ENCODE measurements at regions not wholly inside any gene's neighbourhood (a gene's known extent, or its start where the extent isn't known, plus 50 kb on each side); places are given as distances from the start of the nearest gene placed in this dataset.
A peak's percentile ranks its signal among the peaks of the same experiment; 100 is the strongest.

DNA sequence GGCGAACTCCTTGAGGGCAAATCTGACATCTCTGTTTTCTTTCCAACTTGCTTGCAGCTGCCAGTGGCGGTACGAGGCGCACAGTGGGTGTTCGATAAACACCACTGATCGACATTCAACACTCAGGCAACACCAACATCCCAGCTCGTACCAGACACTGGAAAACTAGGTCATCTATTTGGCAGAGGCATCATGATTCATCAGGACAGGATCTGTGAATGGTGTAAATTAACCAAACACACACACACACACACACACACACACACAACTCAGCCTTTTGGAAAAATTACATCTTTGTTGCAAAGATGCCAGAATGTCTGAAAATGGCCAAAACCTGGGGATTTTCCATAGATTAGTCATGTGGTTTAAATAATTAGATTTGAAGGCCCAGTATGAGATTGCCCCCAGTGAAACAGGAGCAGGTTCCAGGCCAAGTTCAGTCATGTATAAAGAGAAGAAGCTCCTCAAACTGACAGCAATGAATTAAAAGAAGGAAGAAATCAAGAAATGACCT is 150.5 kb upstream of the NCKAP5 start:
- peak; percentile 85 for DNase-seq (ENCODE audit: low spot score)

DNA sequence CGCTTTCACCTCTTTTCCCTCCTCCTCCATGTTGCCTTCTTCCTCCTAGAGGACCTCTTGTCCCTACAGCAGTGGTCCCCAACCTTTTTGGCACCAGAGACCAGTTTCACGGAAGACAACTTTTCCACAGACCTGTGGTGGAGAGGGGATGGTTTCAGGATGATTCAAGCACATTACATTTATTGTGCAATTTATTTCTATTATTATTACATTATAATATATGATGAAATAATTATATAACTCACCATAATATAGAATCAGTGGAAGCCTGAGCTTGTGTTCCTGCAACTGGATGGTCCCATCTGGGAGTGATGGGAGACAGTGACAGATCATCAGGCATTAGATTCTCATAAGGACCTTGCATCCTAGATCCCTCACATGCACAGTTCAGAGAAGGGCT is 152.2 kb upstream of the NCKAP5 start:
- DNase-seq (ENCODE audit: low spot score), result no peak

DNA sequence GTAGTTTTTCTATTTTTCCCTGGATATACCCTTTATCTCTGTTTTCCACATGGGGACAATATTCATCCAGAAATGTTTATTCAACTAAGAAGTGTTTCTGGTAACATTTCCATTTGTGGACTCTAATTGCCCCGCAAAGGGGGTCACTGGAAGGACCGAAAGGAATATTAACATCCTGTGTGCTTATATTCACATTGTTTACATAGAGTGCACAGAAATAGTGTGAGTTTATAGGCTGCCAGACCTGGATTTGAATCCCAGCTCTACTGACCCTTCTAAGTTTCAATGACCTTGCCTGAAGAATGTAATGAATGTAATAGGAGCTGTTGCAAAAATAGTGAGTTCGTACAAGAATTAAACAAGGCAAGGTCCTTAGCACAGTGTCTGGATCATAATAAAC is 152.9 kb upstream of the NCKAP5 start:
- no peak for DNase-seq (ENCODE audit: low spot score)

DNA sequence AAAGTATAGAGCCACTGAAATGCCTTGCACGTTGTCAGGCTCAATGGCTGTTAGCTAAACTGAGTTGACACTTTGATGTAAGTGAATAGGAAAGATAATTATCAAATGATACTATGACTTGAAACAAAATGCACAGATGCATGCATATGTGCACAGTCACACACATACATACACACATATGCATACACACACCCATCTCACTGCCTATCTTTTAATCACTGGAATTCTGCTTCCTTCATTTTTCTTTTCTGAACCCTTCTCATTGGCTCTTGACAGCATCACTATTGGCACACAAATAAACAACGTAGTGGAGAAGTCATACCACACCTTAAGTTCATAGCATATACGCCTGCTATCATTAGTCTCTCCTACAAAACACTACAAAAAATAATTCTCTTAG is 154.9 kb upstream of the NCKAP5 start:
- DNase-seq (ENCODE audit: low spot score), result no peak

DNA sequence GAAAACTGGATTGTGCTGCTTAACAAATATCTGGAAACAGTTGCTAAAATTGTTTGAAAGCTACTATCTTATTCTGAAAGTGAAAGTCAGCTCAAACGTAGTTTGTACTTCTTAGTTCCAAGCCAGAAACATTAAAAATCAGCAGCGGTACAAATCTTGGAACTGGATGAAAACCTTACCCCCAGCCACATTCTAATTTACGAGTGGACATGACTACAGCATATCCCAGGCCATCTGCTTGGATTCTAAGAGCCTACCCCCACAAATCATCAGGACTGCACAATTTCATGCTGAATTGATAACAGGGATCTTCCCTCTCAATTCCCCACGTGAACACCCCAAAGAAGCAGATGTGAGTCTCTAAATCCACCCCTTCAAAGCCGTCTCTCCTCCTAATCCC is 158.7 kb upstream of the NCKAP5 start:
- no peak for DNase-seq (ENCODE audit: low spot score)

DNA sequence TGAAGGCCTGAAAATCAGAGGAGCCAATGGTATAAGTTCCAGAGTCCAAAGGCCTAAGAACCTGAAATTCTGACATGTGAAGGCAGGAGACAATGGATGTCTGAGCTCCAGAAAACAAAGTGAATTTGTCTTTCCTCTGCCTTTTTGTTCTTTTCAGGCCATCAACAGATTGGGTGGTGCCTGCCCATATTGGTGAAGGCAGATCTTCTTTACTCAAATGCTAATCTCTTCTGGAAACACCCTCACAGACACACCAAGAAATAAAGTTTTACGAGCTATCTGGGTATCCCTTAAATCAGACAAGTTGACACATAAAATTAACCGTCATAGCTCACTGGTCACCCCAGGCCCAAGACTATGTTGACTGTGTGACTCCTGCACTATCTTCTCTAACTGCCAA is 163.8 kb upstream of the NCKAP5 start:
- DNase-seq (ENCODE audit: low spot score), result no peak

DNA sequence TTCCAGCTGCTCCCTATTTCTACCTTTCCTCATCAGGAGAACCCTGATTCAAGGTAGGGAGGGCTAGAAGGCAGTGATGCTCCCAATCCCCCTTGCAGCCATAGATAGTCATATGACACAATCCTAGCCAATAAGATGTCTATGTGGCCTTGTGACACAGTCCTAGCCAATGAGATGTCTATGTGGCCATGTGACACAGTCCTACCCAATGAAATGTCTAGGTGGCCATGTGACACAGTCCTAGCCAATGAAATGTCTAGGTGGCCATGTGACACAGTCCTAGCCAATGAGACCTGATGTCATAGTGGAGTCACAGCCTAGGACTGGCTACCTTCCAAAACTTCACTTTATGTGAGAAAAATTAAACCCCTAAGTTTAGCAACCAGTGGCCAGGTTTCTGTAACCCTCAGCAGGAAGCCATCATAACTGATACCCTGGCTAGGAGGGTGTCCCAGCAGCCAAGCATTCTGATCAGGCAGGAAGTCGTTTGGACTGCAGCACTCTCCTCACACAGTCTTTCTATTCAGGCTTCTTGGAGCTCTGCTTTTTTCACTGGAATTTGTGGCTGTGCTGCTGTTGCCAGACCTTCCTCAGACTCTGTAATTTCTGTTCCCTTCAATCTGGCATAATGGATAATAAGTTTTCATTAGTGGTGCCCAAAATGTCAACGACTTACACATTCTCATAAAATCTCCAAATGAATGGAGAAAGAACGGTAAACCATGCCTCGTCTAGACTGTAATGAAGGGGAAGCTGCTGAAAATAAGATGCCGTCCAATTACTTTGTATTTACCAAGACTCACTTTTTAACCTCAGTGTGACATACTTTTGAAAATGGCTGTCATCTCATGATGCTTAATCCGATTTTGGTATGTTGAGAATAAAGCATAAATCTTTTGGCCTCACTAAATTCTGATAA is 165.0 kb upstream of the NCKAP5 start:
- DNase-seq (ENCODE audit: low spot score), result no peak

DNA sequence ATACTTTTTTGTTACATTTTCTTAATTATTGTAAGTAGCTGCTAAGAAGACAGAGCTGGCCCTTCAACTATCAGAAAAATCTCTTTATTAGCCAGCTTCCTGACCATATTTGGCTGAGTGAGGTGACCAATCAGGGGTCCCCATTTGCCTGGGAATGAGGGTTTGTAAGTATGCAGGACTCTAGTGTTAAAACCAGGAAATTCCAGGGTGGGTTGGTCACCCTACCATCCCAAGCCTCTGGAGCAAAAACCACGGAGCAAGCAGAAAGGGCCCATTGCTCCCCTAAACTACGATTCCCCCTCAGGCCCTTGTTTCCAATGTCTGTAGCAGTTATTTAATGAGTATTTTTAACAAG is 165.6 kb upstream of the NCKAP5 start:
- peak; percentile 52 for DNase-seq (ENCODE audit: low spot score)

DNA sequence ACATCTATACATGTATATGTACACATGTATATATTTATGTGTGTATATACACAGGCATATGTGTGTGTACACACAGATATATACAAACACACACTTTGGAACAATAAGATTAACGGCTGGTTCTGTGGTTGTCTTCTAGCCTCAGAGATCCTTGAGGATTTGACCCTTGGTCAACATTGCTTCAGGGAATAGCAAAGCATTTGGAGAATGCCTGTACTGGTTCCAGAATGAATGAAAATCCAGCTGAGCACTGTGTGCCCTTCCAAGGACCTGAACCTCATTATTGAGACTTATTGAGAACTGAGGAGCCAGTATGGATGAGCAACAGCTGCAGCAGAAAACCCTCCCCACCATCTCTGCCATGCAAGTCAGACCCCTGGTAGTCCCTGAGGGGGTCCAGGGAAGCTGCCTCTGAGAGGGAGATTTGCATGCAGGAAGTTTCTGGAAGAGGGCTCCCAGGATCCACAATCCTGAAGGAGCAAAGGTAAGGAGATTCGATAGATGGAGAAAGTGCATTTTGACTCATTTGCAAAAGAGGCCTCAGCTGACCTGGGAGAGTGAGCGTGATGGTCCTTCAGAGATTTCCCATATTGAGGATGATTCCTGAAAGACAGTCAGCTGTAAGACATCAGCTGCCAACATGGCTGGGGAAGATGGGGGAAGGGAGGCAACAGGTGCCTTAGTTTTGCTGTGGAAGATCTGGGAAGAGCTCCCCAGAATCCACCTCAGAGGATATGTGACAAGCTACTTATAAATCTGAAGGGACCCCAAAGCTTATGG is 166.6 kb upstream of the NCKAP5 start:
- DNase-seq (ENCODE audit: low spot score), result peak; percentile 39

DNA sequence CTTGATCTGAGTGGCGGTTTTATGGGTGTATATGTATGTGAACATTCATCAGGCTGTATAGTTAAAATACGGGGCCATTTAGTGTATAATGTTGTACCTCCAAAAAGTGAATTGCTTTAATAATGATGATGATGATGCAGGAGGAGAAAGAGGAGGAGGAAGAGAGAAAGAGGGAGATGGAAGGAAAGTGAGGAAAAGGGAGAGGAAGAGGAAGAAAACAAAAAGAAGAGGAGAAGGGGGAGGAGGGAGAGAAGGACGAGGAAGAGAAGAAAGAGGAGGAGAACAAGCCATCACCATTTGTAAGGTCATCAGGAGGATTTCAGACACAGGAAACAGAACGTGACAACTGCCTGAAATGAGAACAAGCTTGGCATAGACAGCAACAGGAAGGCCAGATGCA is 168.4 kb upstream of the NCKAP5 start:
- DNase-seq (ENCODE audit: low spot score), result no peak

DNA sequence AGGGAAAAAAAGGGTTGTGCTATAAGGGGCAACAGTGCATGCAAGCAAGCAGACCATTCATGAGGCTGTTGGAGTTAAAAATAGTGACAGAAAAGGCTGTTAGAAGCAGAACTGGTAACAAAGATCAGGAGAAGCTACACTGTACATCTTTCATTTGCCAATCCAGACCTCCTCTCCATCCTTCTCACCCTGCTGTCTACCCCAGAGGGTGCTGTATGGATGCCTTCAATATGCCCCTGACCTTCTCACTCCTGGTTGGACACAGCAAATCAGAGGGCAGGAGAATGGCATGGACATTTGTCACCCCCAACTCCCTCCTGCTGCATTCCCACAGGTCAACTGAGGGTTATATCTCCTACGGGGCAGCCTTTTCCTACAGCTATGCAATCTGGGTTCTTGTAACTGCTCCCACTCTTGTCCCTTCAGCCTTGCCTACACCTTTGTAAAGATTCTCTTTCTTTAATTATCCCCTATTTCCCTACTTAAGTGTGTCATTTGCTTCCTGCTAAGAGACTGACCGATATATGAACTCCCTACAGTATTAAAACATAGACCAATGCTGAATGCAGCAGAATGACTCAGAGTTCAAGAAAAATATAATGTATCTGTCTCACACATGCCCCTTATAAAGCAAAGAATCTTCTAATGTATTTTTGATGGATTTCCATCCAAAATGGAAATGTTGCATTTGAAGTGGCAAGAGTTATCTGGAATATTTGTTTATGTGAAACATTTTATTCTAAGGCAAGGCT is 169.2 kb upstream of the NCKAP5 start:
- no peak for DNase-seq (ENCODE audit: low spot score)

DNA sequence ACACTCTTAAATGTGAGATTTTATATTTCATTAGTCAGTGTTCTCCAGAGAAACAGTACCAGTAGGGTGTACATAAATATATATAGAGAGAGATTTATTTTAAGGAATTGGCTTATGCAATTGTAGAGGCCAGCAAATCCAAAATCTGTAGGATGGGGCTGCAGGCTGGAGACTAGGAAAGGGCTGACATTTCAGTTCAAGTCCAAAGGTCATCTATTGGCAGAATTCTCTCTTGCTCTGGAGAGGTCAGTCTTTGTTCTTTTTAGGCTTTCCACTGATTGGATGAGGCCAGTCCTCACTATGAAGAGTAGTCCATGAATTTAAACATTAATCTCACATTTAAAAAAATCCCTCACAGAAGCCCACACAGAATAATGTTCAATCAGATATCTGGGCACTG is 170.8 kb upstream of the NCKAP5 start:
- no peak for DNase-seq (ENCODE audit: low spot score)

DNA sequence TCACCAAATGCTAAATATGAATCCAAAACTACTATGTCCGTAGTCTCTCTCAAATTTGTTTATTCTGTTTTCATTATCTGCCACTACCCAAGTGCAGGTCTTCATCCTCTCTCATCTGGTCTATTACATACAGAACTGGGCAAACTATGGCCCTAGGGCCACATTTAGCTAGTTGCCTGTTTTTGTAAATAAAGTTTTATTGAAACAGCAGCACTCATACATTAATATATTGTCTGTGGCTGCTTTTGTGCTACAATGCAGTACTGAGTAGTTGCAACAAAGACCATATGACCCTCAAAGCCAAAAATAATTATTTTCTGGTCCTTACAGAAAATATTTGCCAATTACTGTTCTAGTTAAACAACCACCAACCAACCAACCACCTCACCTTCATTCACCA is 172.2 kb upstream of the NCKAP5 start:
- DNase-seq (ENCODE audit: low spot score), result no peak

DNA sequence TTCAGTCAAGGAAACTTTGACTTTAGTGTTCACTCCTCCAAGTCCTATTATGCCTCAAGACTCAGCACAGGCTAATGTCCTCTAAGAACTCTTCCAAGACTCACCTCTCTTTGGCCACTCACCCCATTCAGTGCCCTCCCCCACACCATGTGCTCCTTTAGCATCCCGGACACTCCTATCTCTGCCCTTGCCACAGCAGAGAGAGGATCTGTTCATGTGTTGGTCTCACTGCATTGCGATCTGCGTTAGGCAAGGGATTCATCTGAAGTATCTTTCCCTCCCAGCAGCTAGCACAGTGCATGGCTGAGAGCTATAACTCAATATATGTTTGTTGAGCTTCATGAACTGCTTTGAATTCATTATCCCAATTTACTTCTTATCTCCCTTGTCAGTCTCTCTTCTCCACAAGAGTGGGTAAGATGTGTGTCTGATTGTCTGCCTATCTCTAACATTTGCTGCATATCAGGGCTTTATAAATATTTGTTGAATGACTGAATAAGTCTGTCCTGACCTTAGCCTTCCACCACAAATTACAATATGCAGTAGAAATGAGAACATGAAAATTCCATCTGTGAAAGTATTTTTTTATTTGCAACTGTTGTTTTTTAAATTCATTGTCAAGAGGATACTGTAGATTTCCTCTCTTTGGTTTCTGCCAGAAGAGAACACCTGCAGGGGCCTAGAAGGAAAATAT is 179.9 kb upstream of the NCKAP5 start:
- DNase-seq (ENCODE audit: low spot score), result no peak

DNA sequence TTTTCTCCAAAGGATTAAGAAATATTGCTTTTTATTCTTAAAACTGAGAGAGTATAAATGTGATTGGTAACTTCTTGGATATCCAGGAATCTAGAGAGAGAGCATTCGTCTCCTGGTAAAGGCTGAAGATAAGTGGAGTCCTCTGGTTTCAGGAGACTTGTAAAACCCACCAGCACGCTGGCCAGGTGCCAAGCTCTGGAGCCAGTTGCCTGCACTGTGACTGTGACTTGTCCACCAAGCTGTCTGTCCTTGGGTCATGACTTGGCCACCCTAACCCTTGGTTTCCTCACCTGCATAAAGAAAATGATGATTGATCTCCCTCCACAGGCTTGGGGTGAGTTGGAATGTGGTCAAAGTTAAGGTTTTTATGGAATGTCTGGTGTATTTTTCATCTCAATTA is 185.4 kb upstream of the NCKAP5 start:
- DNase-seq (ENCODE audit: low spot score), result no peak

DNA sequence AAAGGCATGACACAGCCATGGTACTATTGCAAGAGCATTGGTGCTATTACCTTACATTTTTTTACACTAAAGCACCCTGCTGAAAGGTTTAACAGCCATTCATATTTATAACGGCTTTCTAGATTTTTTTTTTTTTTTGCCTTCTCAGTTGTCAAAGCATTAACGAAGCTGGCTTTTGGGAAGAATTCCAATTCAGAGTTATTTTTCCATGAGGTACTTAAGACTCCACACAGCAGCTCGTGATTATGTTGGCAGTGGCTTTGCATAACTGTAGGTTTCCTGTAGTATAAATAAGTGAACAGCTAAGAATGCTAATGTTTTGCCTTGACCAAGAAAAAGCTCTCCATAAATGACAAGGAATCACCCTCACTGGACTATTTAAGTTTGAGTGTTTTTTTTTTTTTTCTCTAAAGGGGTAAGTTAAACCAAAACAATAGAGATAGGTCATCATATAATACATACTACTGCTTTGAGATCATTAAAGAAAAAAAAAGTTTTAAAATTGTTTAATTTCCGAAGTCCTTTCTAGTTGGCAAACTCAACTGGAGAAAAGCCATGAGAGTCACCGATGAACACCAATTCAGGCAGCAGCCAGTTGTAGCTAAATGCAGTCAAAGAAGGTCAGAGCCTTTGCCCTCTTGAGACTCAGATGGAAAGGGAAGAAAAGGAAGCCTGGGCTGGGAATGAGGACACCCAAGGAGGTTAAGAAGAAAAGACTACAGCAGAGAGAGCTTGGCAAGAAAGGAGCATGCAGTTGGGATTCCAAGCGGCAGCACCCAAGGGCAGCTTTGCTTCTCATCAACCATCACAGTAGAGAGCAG is 187.4 kb upstream of the NCKAP5 start:
- peak; percentile 67 for DNase-seq (ENCODE audit: low spot score)

DNA sequence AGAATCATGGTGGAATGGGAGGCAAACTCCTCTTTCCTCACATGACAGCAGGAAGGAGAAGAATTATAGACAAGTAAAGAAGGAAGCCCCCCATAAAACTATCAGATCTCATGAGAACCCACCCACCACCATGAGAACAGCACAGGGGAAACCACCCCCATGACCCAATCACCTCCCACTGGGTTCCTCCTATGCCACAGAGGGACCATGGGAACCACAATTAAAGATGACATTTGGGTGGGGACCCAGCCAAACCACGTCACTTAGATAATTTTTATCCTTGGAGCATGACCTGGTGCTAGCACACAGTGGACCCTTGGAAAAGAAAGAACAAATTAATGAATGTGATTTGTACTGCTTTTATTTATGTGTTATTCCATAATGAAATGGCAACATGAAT is 188.6 kb upstream of the NCKAP5 start:
- DNase-seq (ENCODE audit: low spot score), result no peak

DNA sequence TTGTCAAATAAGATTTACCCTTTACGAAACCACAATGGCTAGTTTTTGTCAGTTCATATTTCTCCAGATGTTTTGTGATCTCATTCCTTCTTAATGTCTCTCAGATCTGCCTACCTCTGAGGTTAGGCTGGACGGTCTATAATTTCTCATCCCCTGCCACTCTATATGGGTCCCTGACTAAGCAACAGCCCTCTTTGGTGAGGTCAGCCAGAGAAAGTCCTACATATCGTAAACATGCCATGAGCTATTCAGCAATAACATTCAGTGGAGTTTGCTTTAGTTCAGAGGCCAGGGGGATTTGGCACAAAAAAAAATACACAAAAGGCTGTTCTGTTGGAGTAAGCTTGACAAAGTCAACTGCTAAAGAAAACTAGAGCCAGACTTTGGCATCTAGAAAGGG is 192.1 kb upstream of the NCKAP5 start:
- no peak for DNase-seq (ENCODE audit: low spot score)

DNA sequence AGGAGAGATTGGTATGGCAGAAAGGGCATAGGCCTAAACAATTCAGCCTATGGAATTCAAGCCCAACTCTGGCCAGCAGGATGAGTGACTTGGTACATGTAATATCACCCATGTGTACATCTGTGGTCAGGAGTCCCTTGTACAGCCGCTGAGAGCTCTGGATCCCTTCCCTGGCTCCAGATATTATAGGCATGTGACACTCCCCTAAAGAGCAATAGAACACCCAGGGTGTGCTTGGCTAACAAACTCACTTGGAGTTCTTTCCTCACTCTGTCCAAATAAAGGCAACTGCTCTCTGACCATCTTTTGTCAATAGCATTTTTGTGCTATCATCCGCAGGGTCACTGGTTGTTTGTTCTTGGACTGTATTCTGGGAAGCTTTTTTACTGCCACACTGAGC is 197.4 kb upstream of the NCKAP5 start:
- DNase-seq (ENCODE audit: low spot score), result peak; percentile 42

DNA sequence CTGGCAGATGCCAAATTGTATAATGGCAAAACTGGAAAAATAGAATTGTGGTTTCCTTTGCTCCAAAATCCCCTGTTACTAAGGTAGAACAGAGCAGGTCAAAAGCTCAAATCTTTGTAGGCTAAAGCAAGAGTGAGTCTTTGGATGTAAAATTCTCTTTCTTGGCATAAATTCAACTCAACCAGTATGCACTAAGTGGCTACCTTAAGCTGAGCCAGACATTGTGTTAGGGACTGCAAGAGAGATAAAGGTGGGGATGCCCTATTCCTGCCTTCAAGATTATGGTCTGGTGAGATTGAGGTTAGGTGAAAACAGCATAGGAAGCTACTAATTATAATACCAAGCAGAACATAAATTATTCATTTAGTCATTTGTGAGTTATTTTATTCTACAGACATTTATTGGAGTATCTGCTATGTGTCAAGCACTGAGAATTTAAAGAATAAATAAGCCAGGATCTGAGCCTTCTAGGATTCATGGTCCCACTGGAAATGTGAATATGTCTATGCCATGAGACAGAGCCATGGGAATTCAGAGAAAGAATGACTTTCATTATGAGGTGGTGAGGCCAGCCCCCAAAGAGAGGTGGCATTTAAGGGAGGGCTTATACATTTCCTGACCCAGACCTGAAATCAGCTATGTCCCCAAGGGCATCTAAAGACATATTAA is 198.0 kb upstream of the NCKAP5 start:
- DNase-seq (ENCODE audit: low spot score), result no peak

Data from AG20443 (cell line).